ENCODE measurements at regions not wholly inside any gene's neighbourhood (a gene's known extent, or its start where the extent isn't known, plus 50 kb on each side); places are given as distances from the start of the nearest gene placed in this dataset.
A peak's percentile ranks its signal among the peaks of the same experiment; 100 is the strongest.
"Not testable (repeated sequence)": the region's sequence is repeated elsewhere in the genome, so short reads cannot be mapped to it uniquely, and the experiment has no call there.

- not testable (repeated sequence) for H3K36me3 ChIP-seq (ENCODE audit: control insufficient read depth, insufficient read depth, low read length); H3K36me3 Mint-ChIP-seq; DNase-seq; H3K9me3 ChIP-seq (ENCODE audit: control insufficient read depth in 2 of 2, low read length in 2 of 2); H3K27ac Mint-ChIP-seq; H3K9me3 Mint-ChIP-seq; H3K27me3 Mint-ChIP-seq; H3K4me1 ChIP-seq (ENCODE audit: control insufficient read depth, insufficient read depth, low read length, poor library complexity, severe bottlenecking); H3K4me1 Mint-ChIP-seq; H3K4me3 Mint-ChIP-seq; H3K27me3 ChIP-seq (ENCODE audit: control insufficient read depth, insufficient read depth, low read length); ATAC-seq (ENCODE audit: low read depth in 2 of 2); H3K4me3 ChIP-seq (ENCODE audit: low read depth, low read length); H3K27ac ChIP-seq (ENCODE audit: insufficient read depth, low read length, poor library complexity, severe bottlenecking)
These were observed 213.6 kb downstream of the POTEM start for GRCh38 chr14:19180881-19181280.

GRCh38 chr14:19195146-19195545 lies 227.9 kb downstream of the POTEM start:
- not testable (repeated sequence) for H3K4me1 ChIP-seq (ENCODE audit: control insufficient read depth, insufficient read depth, low read length, poor library complexity, severe bottlenecking)

GRCh38 chr14:19197488-19198234 lies 230.4 kb downstream of the POTEM start:
- DNase-seq; H3K27ac Mint-ChIP-seq; H3K36me3 Mint-ChIP-seq; H3K4me3 Mint-ChIP-seq; H3K4me1 Mint-ChIP-seq; H3K27me3 Mint-ChIP-seq; H3K36me3 ChIP-seq (ENCODE audit: control insufficient read depth, insufficient read depth, low read length); H3K27me3 ChIP-seq (ENCODE audit: control insufficient read depth, insufficient read depth, low read length); H3K4me1 ChIP-seq (ENCODE audit: control insufficient read depth, insufficient read depth, low read length, poor library complexity, severe bottlenecking); H3K27ac ChIP-seq (ENCODE audit: insufficient read depth, low read length, poor library complexity, severe bottlenecking); H3K4me3 ChIP-seq (ENCODE audit: low read depth, low read length); H3K9me3 Mint-ChIP-seq; H3K9me3 ChIP-seq (ENCODE audit: control insufficient read depth in 2 of 2, low read length in 2 of 2): not testable (repeated sequence)
- peak in 1 of 2 donors; percentile 7 for ATAC-seq (ENCODE audit: low read depth in 2 of 2)

More at GRCh38 chr14:19195146-19195545, 227.9 kb downstream of the POTEM start:
- not testable (repeated sequence) for H3K4me3 Mint-ChIP-seq; H3K9me3 ChIP-seq (ENCODE audit: control insufficient read depth in 2 of 2, low read length in 2 of 2); H3K27me3 ChIP-seq (ENCODE audit: control insufficient read depth, insufficient read depth, low read length); H3K4me1 Mint-ChIP-seq; H3K27ac Mint-ChIP-seq; DNase-seq; ATAC-seq (ENCODE audit: low read depth in 2 of 2); H3K9me3 Mint-ChIP-seq; H3K36me3 ChIP-seq (ENCODE audit: control insufficient read depth, insufficient read depth, low read length); H3K4me3 ChIP-seq (ENCODE audit: low read depth, low read length); H3K27me3 Mint-ChIP-seq; H3K36me3 Mint-ChIP-seq; H3K27ac ChIP-seq (ENCODE audit: insufficient read depth, low read length, poor library complexity, severe bottlenecking)

- H3K4me1 ChIP-seq (ENCODE audit: control insufficient read depth, insufficient read depth, low read length, poor library complexity, severe bottlenecking); H3K9me3 ChIP-seq (ENCODE audit: control insufficient read depth in 2 of 2, low read length in 2 of 2); H3K27ac Mint-ChIP-seq; H3K27me3 Mint-ChIP-seq; H3K36me3 Mint-ChIP-seq; H3K9me3 Mint-ChIP-seq; H3K36me3 ChIP-seq (ENCODE audit: control insufficient read depth, insufficient read depth, low read length); H3K27ac ChIP-seq (ENCODE audit: insufficient read depth, low read length, poor library complexity, severe bottlenecking); H3K27me3 ChIP-seq (ENCODE audit: control insufficient read depth, insufficient read depth, low read length); H3K4me1 Mint-ChIP-seq; DNase-seq; H3K4me3 ChIP-seq (ENCODE audit: low read depth, low read length); H3K4me3 Mint-ChIP-seq; ATAC-seq (ENCODE audit: low read depth in 2 of 2): not testable (repeated sequence)
These were observed 231.1 kb downstream of the POTEM start for GRCh38 chr14:19198341-19198740.

- H3K4me3 ChIP-seq (ENCODE audit: low read depth, low read length); H3K9me3 ChIP-seq (ENCODE audit: control insufficient read depth in 2 of 2, low read length in 2 of 2); H3K27ac Mint-ChIP-seq; H3K4me1 Mint-ChIP-seq; H3K27ac ChIP-seq (ENCODE audit: insufficient read depth, low read length, poor library complexity, severe bottlenecking); H3K36me3 ChIP-seq (ENCODE audit: control insufficient read depth, insufficient read depth, low read length); H3K4me1 ChIP-seq (ENCODE audit: control insufficient read depth, insufficient read depth, low read length, poor library complexity, severe bottlenecking); H3K9me3 Mint-ChIP-seq; H3K27me3 ChIP-seq (ENCODE audit: control insufficient read depth, insufficient read depth, low read length); H3K4me3 Mint-ChIP-seq; ATAC-seq (ENCODE audit: low read depth in 2 of 2); H3K36me3 Mint-ChIP-seq; H3K27me3 Mint-ChIP-seq; DNase-seq: not testable (repeated sequence)
These were observed 232.6 kb downstream of the POTEG start for GRCh38 chr14:19201394-19202052.

GRCh38 chr14:19202053-19202442 lies 232.1 kb downstream of the POTEG start:
- not testable (repeated sequence) for ATAC-seq (ENCODE audit: low read depth in 2 of 2); H3K27me3 Mint-ChIP-seq; H3K9me3 Mint-ChIP-seq

GRCh38 chr14:19203250-19203972 lies 230.7 kb downstream of the POTEG start:
- not testable (repeated sequence) for H3K27ac Mint-ChIP-seq; H3K4me3 ChIP-seq (ENCODE audit: low read depth, low read length); H3K27ac ChIP-seq (ENCODE audit: insufficient read depth, low read length, poor library complexity, severe bottlenecking); H3K9me3 ChIP-seq (ENCODE audit: control insufficient read depth in 2 of 2, low read length in 2 of 2); H3K36me3 Mint-ChIP-seq; DNase-seq; H3K27me3 ChIP-seq (ENCODE audit: control insufficient read depth, insufficient read depth, low read length); H3K4me1 ChIP-seq (ENCODE audit: control insufficient read depth, insufficient read depth, low read length, poor library complexity, severe bottlenecking); H3K4me1 Mint-ChIP-seq; H3K4me3 Mint-ChIP-seq; H3K36me3 ChIP-seq (ENCODE audit: control insufficient read depth, insufficient read depth, low read length); H3K9me3 Mint-ChIP-seq; H3K27me3 Mint-ChIP-seq
- ATAC-seq (ENCODE audit: low read depth in 2 of 2): peak in 1 of 2 donors; percentile 9

More at GRCh38 chr14:19202053-19202442, 232.1 kb downstream of the POTEG start:
- H3K4me3 Mint-ChIP-seq; H3K27ac Mint-ChIP-seq; H3K9me3 ChIP-seq (ENCODE audit: control insufficient read depth in 2 of 2, low read length in 2 of 2); H3K27ac ChIP-seq (ENCODE audit: insufficient read depth, low read length, poor library complexity, severe bottlenecking); H3K36me3 Mint-ChIP-seq; DNase-seq; H3K27me3 ChIP-seq (ENCODE audit: control insufficient read depth, insufficient read depth, low read length); H3K4me1 ChIP-seq (ENCODE audit: control insufficient read depth, insufficient read depth, low read length, poor library complexity, severe bottlenecking); H3K4me3 ChIP-seq (ENCODE audit: low read depth, low read length); H3K4me1 Mint-ChIP-seq; H3K36me3 ChIP-seq (ENCODE audit: control insufficient read depth, insufficient read depth, low read length): not testable (repeated sequence)

GRCh38 chr14:19204827-19205226 lies 229.3 kb downstream of the POTEG start:
- not testable (repeated sequence) for H3K27me3 ChIP-seq (ENCODE audit: control insufficient read depth, insufficient read depth, low read length); H3K4me1 Mint-ChIP-seq; H3K27ac Mint-ChIP-seq; H3K9me3 Mint-ChIP-seq; H3K36me3 ChIP-seq (ENCODE audit: control insufficient read depth, insufficient read depth, low read length); H3K4me3 ChIP-seq (ENCODE audit: low read depth, low read length); DNase-seq; H3K27me3 Mint-ChIP-seq; H3K4me3 Mint-ChIP-seq; H3K27ac ChIP-seq (ENCODE audit: insufficient read depth, low read length, poor library complexity, severe bottlenecking); ATAC-seq (ENCODE audit: low read depth in 2 of 2); H3K9me3 ChIP-seq (ENCODE audit: control insufficient read depth in 2 of 2, low read length in 2 of 2); H3K4me1 ChIP-seq (ENCODE audit: control insufficient read depth, insufficient read depth, low read length, poor library complexity, severe bottlenecking); H3K36me3 Mint-ChIP-seq

All from CD4-positive, CD25-positive, alpha-beta regulatory T cell (primary cell).